ENCODE measurements at regions not wholly inside any gene's neighbourhood (a gene's known extent, or its start where the extent isn't known, plus 50 kb on each side); places are given as distances from the start of the nearest gene placed in this dataset.

GRCh38 chr6:84466511-84466910 is 239.1 kb upstream of the CEP162 start:
- DNase-seq (ENCODE audit: low read depth in 2 of 3, low spot score in 2 of 3), result no peak

- DNase-seq (ENCODE audit: low read depth in 2 of 3, low spot score in 2 of 3), result no peak
Measured at GRCh38 chr6:84464471-84464870, 237.0 kb upstream of the CEP162 start.

- DNase-seq (ENCODE audit: low read depth in 2 of 3, low spot score in 2 of 3), result no peak
Measured at GRCh38 chr6:84462698-84463097, 235.3 kb upstream of the CEP162 start.

GRCh38 chr6:84461461-84461860 is 234.0 kb upstream of the CEP162 start:
- DNase-seq (ENCODE audit: low read depth in 2 of 3, low spot score in 2 of 3), result no peak

GRCh38 chr6:84460491-84460890 is 233.0 kb upstream of the CEP162 start:
- no peak for DNase-seq (ENCODE audit: low read depth in 2 of 3, low spot score in 2 of 3)

GRCh38 chr6:84459401-84459800 is 232.0 kb upstream of the CEP162 start:
- DNase-seq (ENCODE audit: low read depth in 2 of 3, low spot score in 2 of 3), result no peak

- no peak for DNase-seq (ENCODE audit: low read depth in 2 of 3, low spot score in 2 of 3)
Measured at GRCh38 chr6:84458271-84458670, 230.8 kb upstream of the CEP162 start.

- DNase-seq (ENCODE audit: low read depth in 2 of 3, low spot score in 2 of 3), result no peak
Measured at GRCh38 chr6:84457276-84457675, 229.8 kb upstream of the CEP162 start.

- DNase-seq (ENCODE audit: low read depth in 2 of 3, low spot score in 2 of 3), result no peak
Measured at GRCh38 chr6:84456803-84457202, 229.4 kb upstream of the CEP162 start.

- no peak for DNase-seq (ENCODE audit: low read depth in 2 of 3, low spot score in 2 of 3)
Measured at GRCh38 chr6:84455511-84456029, 228.1 kb upstream of the CEP162 start.

GRCh38 chr6:84453499-84453898 is 226.1 kb upstream of the CEP162 start:
- no peak for DNase-seq (ENCODE audit: low read depth in 2 of 3, low spot score in 2 of 3)

GRCh38 chr6:84450018-84450417 is 222.6 kb upstream of the CEP162 start:
- DNase-seq (ENCODE audit: low read depth in 2 of 3, low spot score in 2 of 3), result no peak

- no peak for DNase-seq (ENCODE audit: low read depth in 2 of 3, low spot score in 2 of 3)
Measured at GRCh38 chr6:84449220-84449619, 221.8 kb upstream of the CEP162 start.

GRCh38 chr6:84448331-84448730 is 220.9 kb upstream of the CEP162 start:
- no peak for DNase-seq (ENCODE audit: low read depth in 2 of 3, low spot score in 2 of 3)

- DNase-seq (ENCODE audit: low read depth in 2 of 3, low spot score in 2 of 3), result no peak
Measured at GRCh38 chr6:84447651-84448050, 220.2 kb upstream of the CEP162 start.

- no peak for DNase-seq (ENCODE audit: low read depth in 2 of 3, low spot score in 2 of 3)
Measured at GRCh38 chr6:84445068-84445467, 217.6 kb upstream of the CEP162 start.

- DNase-seq (ENCODE audit: low read depth in 2 of 3, low spot score in 2 of 3), result no peak
Measured at GRCh38 chr6:84442208-84442607, 214.8 kb upstream of the CEP162 start.

GRCh38 chr6:84441456-84441855 is 214.0 kb upstream of the CEP162 start:
- DNase-seq (ENCODE audit: low read depth in 2 of 3, low spot score in 2 of 3), result no peak

- DNase-seq (ENCODE audit: low read depth in 2 of 3, low spot score in 2 of 3), result no peak
Measured at GRCh38 chr6:84434550-84434949, 207.1 kb upstream of the CEP162 start.

GRCh38 chr6:84432619-84433018 is 205.2 kb upstream of the CEP162 start:
- DNase-seq (ENCODE audit: low read depth in 2 of 3, low spot score in 2 of 3), result no peak

GRCh38 chr6:84428300-84428907 is 201.0 kb upstream of the CEP162 start:
- DNase-seq (ENCODE audit: low read depth in 2 of 3, low spot score in 2 of 3), result peak in 1 of 3 experiments; percentile 1

- DNase-seq (ENCODE audit: low read depth in 2 of 3, low spot score in 2 of 3), result no peak
Measured at GRCh38 chr6:84425971-84426705, 198.7 kb upstream of the CEP162 start.

GRCh38 chr6:84424956-84425355 is 197.5 kb upstream of the CEP162 start:
- no peak for DNase-seq (ENCODE audit: low read depth in 2 of 3, low spot score in 2 of 3)
